SKM-1 treated with dmso at 0.1 percent for 144 hours (cell line): ENCODE measurements at regions not wholly inside any gene's neighbourhood (a gene's known extent, or its start where the extent isn't known, plus 50 kb on each side); places are given as distances from the start of the nearest gene placed in this dataset.
"Not testable (repeated sequence)": the region's sequence is repeated elsewhere in the genome, so short reads cannot be mapped to it uniquely, and the experiment has no call there.

Experiments
- DNase-seq: peaks from one replicate; lab custom pipeline; 2025; ENCODE audit not compliant: unreplicated experiment; lab: John Stamatoyannopoulos, UW

GRCh38 chr1:178020968-178021640 lies 51.2 kb upstream of the SEC16B start:
- no peak for DNase-seq

DNA sequence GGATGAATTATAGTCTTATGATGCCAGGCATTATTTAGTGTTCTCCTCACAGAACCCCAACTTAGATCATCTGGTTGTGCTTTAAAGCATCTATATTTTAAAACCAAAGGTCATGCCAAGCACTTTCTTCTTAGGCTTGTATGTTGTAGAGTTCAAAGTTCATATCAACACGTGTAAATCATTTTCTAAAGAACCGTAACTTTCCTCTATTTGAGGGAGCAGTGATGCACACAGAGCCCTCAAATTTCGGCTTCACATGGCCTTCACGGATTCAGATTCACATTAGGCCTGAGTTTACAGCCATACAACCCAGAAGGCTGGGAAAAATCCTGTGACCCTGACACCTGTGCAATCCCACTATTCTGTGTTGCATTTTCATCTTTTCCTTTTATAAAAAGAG lies 52.1 kb upstream of the SEC16B start:
- no peak for DNase-seq

DNA sequence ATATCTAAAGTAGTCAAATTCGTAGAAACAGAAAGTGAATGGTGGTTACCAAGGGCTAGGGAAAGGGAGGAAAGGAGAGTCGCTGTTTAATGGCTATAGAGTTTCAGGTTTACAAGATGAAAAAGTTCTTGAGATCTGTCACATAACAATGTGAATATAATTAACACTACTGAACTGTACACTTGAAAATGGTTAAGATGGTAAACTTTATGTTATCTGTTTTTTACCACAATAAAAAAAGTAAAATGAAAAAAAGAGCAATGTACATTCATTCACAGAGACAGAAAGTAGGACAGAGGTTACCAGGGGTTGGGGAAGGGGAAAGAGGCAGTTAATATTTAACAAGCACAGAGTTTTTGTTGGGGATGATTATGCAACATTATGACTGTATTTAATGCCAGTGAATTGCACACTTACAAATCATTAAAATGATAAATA lies 53.3 kb upstream of the SEC16B start:
- no peak for DNase-seq

GRCh38 chr1:178024504-178024903 lies 54.6 kb upstream of the SEC16B start:
- no peak for DNase-seq

GRCh38 chr1:178025613-178026356 lies 55.9 kb upstream of the SEC16B start:
- DNase-seq, result no peak

DNA sequence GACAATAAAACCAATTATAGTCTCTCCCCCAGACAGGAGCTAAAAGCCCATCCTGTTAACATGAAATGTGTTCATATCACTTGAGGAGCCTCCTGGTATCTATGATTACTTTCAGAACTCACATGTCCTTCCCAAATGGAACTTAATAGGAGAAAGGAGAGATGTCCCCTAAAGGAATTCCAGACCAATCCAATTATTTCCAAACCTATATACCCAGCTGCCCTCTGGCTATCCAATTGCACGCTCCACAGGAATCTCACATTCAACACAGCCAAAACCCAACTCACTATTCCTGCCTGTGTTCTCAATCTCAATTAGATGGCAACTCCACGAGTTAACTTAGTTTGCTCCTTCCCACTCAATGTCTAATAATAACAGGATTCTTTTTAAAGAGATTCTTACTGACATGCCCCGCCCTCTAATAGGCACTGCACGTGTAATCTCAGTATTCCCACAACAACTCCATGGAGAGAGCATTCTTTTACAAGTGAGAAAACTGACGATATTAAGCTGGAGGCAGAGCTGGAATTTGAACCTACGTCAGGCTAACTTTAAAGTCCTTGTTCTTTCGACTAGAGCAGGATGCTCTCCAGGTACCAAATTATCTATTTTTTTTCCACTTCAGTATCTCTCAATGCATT lies 59.1 kb upstream of the SEC16B start:
- DNase-seq, result no peak

DNA sequence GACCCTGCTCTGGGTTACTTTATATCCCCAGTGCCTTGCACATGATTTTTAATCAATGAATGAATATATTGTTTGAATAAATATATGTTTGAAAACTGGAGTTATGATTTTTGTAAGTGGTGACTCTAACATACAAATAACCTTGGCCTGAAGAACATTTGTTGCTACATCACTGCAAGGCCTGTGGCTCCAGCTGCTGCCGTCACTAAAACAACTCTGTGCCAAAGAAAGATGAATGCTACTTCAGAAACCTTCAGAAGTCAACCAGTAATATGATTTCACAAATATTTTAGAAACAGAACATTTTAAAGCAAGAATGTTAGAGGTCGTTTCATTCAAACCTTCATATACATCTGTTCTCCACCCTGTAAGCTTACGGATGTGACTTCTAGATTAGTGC lies 60.6 kb upstream of the SEC16B start:
- no peak for DNase-seq

DNA sequence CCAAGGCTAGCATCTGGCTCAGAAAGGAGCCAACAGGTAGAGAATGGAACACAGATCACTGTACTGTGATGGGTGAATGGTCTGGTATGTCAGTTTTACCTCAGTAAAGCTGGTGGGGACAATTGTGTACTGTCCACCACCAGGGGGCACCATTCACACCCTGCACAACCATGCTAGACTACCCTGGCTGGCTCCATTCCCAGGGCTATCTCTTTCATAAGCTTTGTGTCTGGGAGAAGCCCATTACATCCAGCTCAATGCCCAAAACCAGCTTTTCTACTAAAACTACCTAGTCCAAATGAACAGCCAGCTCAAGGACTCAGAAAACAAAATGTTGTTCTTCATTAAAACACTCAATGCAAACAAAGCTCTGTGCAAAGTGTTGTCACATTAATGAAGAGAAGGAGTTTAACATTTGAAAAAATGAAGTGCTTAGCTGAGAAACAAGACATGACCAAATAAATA lies 62.0 kb upstream of the RASAL2 start:
- DNase-seq, result peak; percentile 77

DNA sequence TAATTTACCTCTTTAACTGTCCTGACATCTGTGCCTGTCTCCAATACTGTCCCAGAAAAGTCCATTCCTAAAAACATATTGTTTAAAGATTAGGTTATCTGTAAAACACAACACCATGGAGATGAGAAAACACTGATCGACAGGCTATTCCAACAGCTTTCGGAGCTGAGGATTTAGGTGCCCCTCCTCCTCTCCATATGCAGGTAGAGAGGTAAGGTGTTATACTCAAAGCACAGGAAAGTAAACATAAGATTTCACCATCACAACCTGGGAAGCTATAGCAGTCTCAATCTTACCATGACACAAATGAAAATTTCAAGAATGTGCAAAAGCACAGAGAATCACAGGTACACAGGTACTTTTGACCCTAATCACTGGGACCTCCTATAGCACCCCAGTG lies 60.9 kb upstream of the RASAL2 start:
- DNase-seq, result no peak

GRCh38 chr1:178034676-178035075 lies 59.2 kb upstream of the RASAL2 start:
- no peak for DNase-seq

- DNase-seq, result no peak
Observed at GRCh38 chr1:178036090-178036489, 57.8 kb upstream of the RASAL2 start.

DNA sequence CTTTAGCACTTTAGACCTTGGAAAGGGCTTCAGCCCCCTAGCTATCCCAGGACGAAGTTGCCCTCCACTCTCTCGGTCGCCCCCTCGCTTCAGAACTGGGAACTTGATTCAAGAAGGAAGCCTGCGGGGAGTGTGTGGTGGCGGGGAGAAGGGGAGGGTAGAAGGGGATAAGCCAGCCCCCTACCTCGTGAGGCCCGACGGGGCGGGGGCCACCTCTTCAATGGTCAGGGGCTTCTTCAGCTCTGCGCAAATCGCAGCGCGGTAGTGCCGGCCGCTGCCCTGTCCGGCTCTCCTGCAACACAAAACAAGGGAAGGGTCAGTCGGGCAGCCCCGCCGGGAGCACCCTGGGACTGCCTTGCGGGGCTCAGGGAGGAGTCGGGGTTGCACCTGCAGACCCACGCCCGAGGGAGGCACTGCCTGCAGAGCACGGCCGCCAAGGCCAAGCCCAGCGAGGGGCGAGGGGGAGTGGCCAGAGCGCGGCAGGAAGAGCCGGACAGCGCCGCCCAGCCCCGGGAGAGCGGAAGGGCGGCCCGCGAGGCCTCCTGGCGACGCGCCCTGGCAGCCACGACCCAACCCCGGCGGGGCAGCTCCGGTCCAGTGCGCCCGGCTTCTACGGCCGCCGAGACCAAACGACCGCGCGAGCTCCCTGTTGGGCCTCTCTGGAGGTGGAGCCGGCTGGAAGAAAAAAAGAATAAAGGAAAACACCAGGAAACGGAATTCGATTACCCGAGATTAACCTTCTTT lies 56.2 kb upstream of the RASAL2 start:
- peak; percentile 85 for DNase-seq

DNA sequence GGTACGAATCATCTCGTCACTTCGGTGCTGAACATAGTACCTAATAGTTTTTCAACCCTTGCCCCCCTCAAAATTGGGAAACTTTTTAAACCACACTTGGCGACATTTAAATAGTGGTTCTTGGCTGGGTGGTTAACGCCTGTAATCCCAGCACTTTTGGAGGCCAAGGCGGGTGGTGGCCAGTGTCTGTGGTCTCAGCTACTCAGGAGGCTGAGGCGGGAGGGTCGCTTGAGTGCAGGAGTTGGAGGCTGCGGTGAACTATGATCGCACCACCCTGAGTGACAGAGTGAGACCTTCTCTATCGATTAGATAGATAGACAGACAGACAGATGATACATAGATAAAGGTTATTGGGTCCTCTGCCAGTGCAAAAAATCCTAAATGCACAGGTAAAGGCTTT lies 55.5 kb upstream of the RASAL2 start:
- no peak for DNase-seq

DNA sequence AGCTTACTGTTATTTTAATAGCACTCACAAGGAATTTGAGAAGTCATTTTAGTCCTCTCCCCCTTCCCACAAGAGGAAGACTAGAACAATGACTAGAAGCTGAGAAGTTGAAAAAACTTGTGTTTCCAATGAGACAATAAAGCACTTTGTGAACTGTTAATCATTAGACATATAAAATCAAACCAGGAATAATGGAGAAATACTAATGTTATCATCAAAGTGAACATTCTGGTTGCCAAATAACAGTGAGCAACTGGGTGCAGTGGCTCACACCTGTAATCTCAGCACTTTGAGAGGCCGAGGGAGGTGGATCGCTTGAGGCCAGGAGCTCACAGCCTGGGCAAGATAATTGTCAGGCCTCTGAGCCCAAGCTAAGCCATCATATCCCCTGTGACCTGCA lies 54.0 kb upstream of the RASAL2 start:
- no peak for DNase-seq

DNA sequence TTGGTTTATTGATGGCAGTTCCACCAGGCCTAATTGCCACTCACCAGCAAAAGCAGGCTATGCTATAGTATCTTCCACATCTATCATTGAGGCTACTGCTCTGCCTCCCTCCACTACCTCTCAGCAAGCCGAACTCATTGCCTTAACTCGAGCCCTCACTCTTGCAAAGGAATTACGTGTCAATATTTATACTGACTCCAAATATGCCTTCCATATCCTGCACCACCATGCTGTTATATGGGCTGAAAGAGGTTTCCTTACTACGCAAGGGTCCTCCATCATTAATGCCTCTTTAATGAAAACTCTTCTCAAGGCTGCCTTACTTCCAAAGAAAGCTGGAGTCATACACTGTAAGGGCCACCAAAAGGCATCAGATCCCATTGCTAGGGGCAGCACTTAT lies 50.0 kb upstream of the RASAL2 start:
- not testable (repeated sequence) for DNase-seq
